Caco-2 (cell line): ENCODE measurements at regions not wholly inside any gene's neighbourhood (a gene's known extent, or its start where the extent isn't known, plus 50 kb on each side); places are given as distances from the start of the nearest gene placed in this dataset.
"Not testable (repeated sequence)": the region's sequence is repeated elsewhere in the genome, so short reads cannot be mapped to it uniquely, and the experiment has no call there.

ENCODE experiments used
- BruUV-seq: library from RNA; stranded (reverse); fragments of 400-500 nt; replicated peaks from 2 replicates; lab custom pipeline; 2021; lab: Mats Ljungman, UMichigan
- CTCF ChIA-PET: fragments of 300-600 bp; sonication (Branson Sonifier 250); formaldehyde crosslinking; loops from one replicate; lab custom pipeline; 2022; ENCODE audit warnings: antibody characterized with exemption; lab: Charles Lee
- POLR2A ChIA-PET: fragments of 300-600 bp; sonication (Branson Sonifier 250); formaldehyde crosslinking; loops from one replicate; lab custom pipeline; 2022; ENCODE audit warnings: antibody characterized with exemption; lab: Charles Lee
- DNase-seq, 2 experiments: peaks; one replicate each; pipeline versions ENCODE4 v3.0.0 to v3.0.0-alpha.2; 2020 to 2022
- H3K27me3 ChIP-seq: replicated peaks from 2 replicates; pipeline ENCODE4 v1.6.0; 2011; ENCODE audit warnings: low read length; ENCODE audit not compliant: control insufficient read depth, insufficient read depth
- H3K36me3 ChIP-seq: 2 replicates; pipeline ENCODE4 v1.5.1; 2011; ENCODE audit warnings: low read length; ENCODE audit not compliant: control insufficient read depth, insufficient read depth
- H3K4me1 ChIP-seq: fragments of 250-450 bp; sonication (Bioruptor Pico); 2 replicates; pipeline ENCODE4 v1.5.1; 2020; ENCODE audit warnings: mild to moderate bottlenecking
- H3K4me3 ChIP-seq: 2 replicates; pipeline ENCODE4 v1.5.1; 2011; ENCODE audit warnings: low read depth, mild to moderate bottlenecking, control low read depth, low read length
- H3K9me3 ChIP-seq: fragments of 250-450 bp; sonication (Bioruptor Pico); 2 replicates; pipeline ENCODE4 v1.5.1; 2020; ENCODE audit warnings: mild to moderate bottlenecking, moderate library complexity
- H3K27ac Mint-ChIP-seq: one replicate; pipeline ENCODE4 v1.8.0; 2022; ENCODE audit warnings: mixed read lengths; ENCODE audit not compliant: unreplicated experiment
- H3K27me3 Mint-ChIP-seq: one replicate; pipeline ENCODE4 v1.8.0; 2022; ENCODE audit warnings: mixed read lengths; ENCODE audit not compliant: insufficient read depth, unreplicated experiment
- H3K36me3 Mint-ChIP-seq: one replicate; pipeline ENCODE4 v1.8.0; 2022; ENCODE audit warnings: mild to moderate bottlenecking, mixed read lengths; ENCODE audit not compliant: insufficient read depth, unreplicated experiment
- H3K4me1 Mint-ChIP-seq: one replicate; pipeline ENCODE4 v1.8.0; 2022; ENCODE audit warnings: low read depth, mixed read lengths; ENCODE audit not compliant: unreplicated experiment
- H3K4me3 Mint-ChIP-seq: one replicate; pipeline ENCODE4 v1.8.0; 2022; ENCODE audit warnings: mild to moderate bottlenecking, moderate library complexity, mixed read lengths; ENCODE audit not compliant: unreplicated experiment
- H3K9me3 Mint-ChIP-seq: one replicate; pipeline ENCODE4 v1.8.0; 2022; ENCODE audit warnings: mixed read lengths; ENCODE audit not compliant: unreplicated experiment
- intact Hi-C: fragments of 100-400 bp; cut with micrococcal nuclease; formaldehyde crosslinking; loops from one replicate; pipeline ENCODE4 v1.10.0; 2022; ENCODE audit not compliant: unreplicated experiment

GRCh38 chr1:120288167-120288566, 111.8 kb upstream of the SEC22B start:
- H3K4me3 ChIP-seq, H3K36me3 ChIP-seq, H3K36me3 Mint-ChIP-seq, H3K4me3 Mint-ChIP-seq, H3K27ac Mint-ChIP-seq, H3K9me3 Mint-ChIP-seq, POLR2A ChIA-PET, H3K27me3 ChIP-seq, BruUV-seq, CTCF ChIA-PET, intact Hi-C loops, H3K4me1 Mint-ChIP-seq, H3K4me1 ChIP-seq, DNase-seq, H3K27me3 Mint-ChIP-seq, H3K9me3 ChIP-seq: not testable (repeated sequence)

- BruUV-seq, H3K36me3 Mint-ChIP-seq, CTCF ChIA-PET: not testable (repeated sequence)
Observed at GRCh38 chr1:120282744-120283464, 106.6 kb upstream of the SEC22B start.

GRCh38 chr1:120278259-120278610, 101.9 kb upstream of the SEC22B start:
- H3K27ac Mint-ChIP-seq, H3K36me3 Mint-ChIP-seq, H3K27me3 ChIP-seq, H3K36me3 ChIP-seq, intact Hi-C loops, H3K4me1 Mint-ChIP-seq, H3K9me3 Mint-ChIP-seq, H3K4me3 ChIP-seq, H3K4me1 ChIP-seq, H3K9me3 ChIP-seq, DNase-seq, H3K27me3 Mint-ChIP-seq, H3K4me3 Mint-ChIP-seq, POLR2A ChIA-PET, CTCF ChIA-PET, BruUV-seq: not testable (repeated sequence)

More at GRCh38 chr1:120282744-120283464, 106.6 kb upstream of the SEC22B start:
- H3K4me3 ChIP-seq, POLR2A ChIA-PET, H3K4me1 Mint-ChIP-seq, H3K36me3 ChIP-seq, H3K9me3 ChIP-seq, H3K4me1 ChIP-seq, intact Hi-C loops, DNase-seq, H3K4me3 Mint-ChIP-seq, H3K9me3 Mint-ChIP-seq, H3K27ac Mint-ChIP-seq, H3K27me3 Mint-ChIP-seq, H3K27me3 ChIP-seq: not testable (repeated sequence)

- POLR2A ChIA-PET, H3K4me3 ChIP-seq, H3K36me3 Mint-ChIP-seq, H3K9me3 Mint-ChIP-seq, H3K4me1 ChIP-seq, CTCF ChIA-PET, H3K4me1 Mint-ChIP-seq, DNase-seq, H3K27me3 ChIP-seq, intact Hi-C loops, H3K27ac Mint-ChIP-seq, H3K27me3 Mint-ChIP-seq, BruUV-seq, H3K9me3 ChIP-seq, H3K36me3 ChIP-seq, H3K4me3 Mint-ChIP-seq: not testable (repeated sequence)
Observed at GRCh38 chr1:120277428-120278258, 101.3 kb upstream of the SEC22B start.

DNA sequence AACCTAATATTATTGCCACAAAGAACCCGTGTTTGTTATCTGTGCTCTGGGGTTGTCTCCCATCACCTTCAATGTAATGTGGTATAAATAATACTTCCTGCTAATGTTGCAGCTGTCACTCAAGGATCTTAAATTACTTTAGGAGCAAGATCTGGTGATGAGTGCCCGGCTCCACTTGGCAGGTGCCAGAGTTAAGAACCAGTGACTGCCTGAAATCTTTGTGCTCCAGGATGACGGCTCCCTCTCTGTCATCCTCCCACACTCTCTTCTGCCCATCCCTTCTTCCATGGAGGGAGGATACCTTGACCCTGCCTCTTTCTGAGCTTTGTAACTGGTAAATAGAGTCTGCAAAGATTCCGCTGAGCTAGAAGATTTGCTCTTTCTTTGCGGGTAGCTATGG, 100.4 kb upstream of the SEC22B start:
- H3K27ac Mint-ChIP-seq, POLR2A ChIA-PET, H3K36me3 ChIP-seq, H3K9me3 ChIP-seq, H3K36me3 Mint-ChIP-seq, H3K27me3 Mint-ChIP-seq, H3K4me3 Mint-ChIP-seq, H3K9me3 Mint-ChIP-seq, DNase-seq, H3K4me1 ChIP-seq, H3K4me1 Mint-ChIP-seq, H3K4me3 ChIP-seq, H3K27me3 ChIP-seq, intact Hi-C loops, BruUV-seq, CTCF ChIA-PET: not testable (repeated sequence)

GRCh38 chr1:120274438-120274837, 98.1 kb upstream of the SEC22B start:
- H3K9me3 ChIP-seq, POLR2A ChIA-PET, H3K27me3 ChIP-seq, H3K36me3 ChIP-seq, H3K27ac Mint-ChIP-seq, DNase-seq, H3K36me3 Mint-ChIP-seq, H3K27me3 Mint-ChIP-seq, H3K4me1 ChIP-seq, intact Hi-C loops, H3K9me3 Mint-ChIP-seq, BruUV-seq, H3K4me1 Mint-ChIP-seq, H3K4me3 ChIP-seq, CTCF ChIA-PET, H3K4me3 Mint-ChIP-seq: not testable (repeated sequence)

DNA sequence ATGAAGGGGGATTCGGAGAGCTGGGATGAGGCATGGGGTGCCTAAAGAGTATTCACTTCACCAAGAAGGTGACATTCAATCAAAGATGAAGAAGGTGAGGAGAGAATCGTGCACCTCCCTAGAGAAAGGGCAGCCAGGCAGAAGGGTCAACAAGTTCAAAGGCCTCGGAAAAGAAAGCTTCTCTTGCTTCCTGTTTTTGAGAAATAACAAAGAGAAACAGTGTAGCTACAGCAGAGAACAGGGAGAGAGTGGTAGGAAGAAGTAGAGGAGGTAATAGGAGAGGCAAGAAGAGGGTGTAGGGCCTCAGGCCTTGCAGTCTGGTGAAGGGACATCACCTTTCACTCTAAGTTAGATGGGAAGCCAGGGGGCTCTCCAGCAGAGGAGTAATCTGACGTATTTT, 97.0 kb upstream of the SEC22B start:
- H3K4me3 ChIP-seq, BruUV-seq, H3K4me3 Mint-ChIP-seq, H3K9me3 Mint-ChIP-seq, H3K36me3 ChIP-seq, CTCF ChIA-PET, H3K4me1 ChIP-seq, H3K27ac Mint-ChIP-seq, H3K4me1 Mint-ChIP-seq, DNase-seq, intact Hi-C loops, H3K27me3 Mint-ChIP-seq, POLR2A ChIA-PET, H3K9me3 ChIP-seq, H3K36me3 Mint-ChIP-seq, H3K27me3 ChIP-seq: not testable (repeated sequence)
